Non-pigmented ciliary epithelial cell (primary cell): ENCODE measurements at regions not wholly inside any gene's neighbourhood (a gene's known extent, or its start where the extent isn't known, plus 50 kb on each side); places are given as distances from the start of the nearest gene placed in this dataset.
A peak's percentile ranks its signal among the peaks of the same experiment; 100 is the strongest.
"Not testable (repeated sequence)": the region's sequence is repeated elsewhere in the genome, so short reads cannot be mapped to it uniquely, and the experiment has no call there.

Experiments used
- DNase-seq: peaks from one replicate; pipeline ENCODE4 v3.0.0-alpha.2; 2010; ENCODE audit warnings: low read depth

GRCh38 chr7:35152059-35152458 lies 101.8 kb downstream of the TBX20 start:
- DNase-seq, result not testable (repeated sequence)

GRCh38 chr7:35148030-35148429 lies 105.9 kb downstream of the TBX20 start:
- not testable (repeated sequence) for DNase-seq

GRCh38 chr7:35142125-35142524 lies 104.8 kb upstream of the DPY19L1 start:
- DNase-seq, result not testable (repeated sequence)

GRCh38 chr7:35139281-35139680 lies 102.0 kb upstream of the DPY19L1 start:
- not testable (repeated sequence) for DNase-seq

- DNase-seq, result not testable (repeated sequence)
These were observed 96.2 kb upstream of the DPY19L1 start for GRCh38 chr7:35133465-35133864.

- DNase-seq, result not testable (repeated sequence)
These were observed 95.7 kb upstream of the DPY19L1 start for GRCh38 chr7:35133011-35133410.

DNA sequence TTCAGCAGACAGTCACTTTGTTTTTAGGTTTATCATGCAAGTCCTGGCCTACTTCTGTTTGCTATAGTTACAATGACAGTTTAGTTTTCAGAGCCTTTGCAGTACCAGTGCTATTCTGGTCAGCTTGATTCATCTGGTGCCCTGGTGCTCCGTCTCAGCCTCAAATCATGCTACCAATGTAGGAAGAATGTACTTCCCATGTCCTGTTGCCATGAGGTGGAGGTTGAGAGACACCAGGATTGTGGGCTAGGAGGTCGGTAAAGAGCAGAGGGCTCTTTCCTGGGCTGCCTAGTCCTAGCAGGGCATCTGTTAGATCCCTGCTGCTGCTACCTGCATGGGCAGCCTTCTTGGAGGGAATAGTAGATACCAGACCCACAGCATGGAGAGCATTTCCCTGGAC lies 91.4 kb upstream of the DPY19L1 start:
- DNase-seq, result not testable (repeated sequence)

DNA sequence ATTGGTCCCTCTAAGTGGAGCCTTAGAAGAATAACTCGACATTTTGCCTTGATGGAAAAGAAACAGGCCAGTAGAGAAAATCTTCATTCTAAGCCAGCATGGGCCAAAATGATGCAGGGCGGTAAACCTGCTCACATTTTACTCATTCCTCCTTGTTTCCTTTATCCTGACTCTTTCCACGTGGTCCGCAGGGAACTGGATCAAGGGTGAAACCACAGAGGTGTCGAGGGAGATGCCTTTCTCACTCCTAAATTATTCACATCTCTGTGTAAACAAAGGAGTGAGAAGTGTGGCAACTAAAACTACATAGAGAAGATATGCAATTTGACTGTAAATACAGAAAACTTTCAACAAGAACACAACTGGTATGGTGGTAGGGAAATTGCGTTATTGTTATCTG lies 81.2 kb upstream of the DPY19L1 start:
- not testable (repeated sequence) for DNase-seq

DNA sequence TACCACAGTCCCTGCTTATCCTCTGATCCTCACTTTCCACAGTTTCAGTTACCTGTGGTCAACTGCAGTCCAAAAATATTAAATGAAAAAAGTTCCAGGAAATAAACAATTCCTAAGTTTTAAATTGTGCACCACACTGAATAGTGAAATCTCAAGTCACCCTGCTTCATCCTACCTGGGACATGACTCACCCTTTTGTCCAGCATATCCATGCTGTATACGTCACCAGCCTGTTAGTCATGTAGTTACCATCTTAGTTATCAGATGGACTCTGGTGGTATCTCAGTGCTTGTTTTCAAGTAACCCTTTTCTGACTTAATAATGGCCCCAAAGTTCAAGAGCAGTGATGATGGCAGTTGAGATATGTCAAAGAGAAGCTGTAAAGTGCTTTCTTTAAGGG lies 69.4 kb upstream of the DPY19L1 start:
- peak; percentile 15 for DNase-seq

DNA sequence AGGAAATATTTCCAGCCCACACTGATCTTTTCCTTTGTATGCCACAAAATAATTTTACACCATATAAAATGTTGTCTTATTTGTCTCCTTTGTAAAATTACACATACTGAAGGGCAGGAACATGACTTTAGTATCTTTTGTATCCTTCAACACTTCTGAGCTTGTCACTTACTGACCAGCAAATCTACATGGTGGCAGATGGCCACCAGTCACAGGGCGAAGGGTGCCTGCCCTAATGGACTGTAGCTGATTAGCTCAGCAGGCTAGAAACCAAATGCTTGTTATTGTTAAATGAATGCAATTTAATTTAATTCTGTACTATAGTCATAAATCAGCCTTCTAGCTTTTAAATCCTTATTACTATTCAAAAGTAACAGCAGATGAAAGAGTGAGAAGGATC lies 68.2 kb upstream of the DPY19L1 start:
- DNase-seq, result not testable (repeated sequence)

DNA sequence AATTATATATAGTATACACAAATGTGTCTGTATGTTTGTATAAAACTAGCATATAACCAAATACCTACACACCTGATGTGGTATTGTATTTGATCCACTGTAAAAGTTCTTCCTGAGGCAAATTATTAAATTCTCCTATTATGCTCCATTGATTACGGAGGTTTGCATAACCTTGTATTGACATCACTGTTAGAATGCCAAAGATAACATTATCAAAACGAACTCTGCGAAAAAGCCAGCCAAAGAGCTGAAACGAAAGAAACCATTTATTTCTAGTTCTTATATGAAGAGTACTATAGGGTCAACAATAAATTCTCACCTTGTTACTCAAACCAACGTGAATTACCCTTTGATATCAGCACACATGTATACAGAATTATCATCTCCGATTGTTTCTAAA lies 65.6 kb upstream of the DPY19L1 start:
- DNase-seq, result not testable (repeated sequence)

- DNase-seq, result not testable (repeated sequence)
These were observed 55.7 kb upstream of the DPY19L1 start for GRCh38 chr7:35092961-35093360.
